HUES64 (cell line): ENCODE measurements at regions not wholly inside any gene's neighbourhood (a gene's known extent, or its start where the extent isn't known, plus 50 kb on each side); places are given as distances from the start of the nearest gene placed in this dataset.
"Not testable (repeated sequence)": the region's sequence is repeated elsewhere in the genome, so short reads cannot be mapped to it uniquely, and the experiment has no call there.

Experiments used
- H3K27ac ChIP-seq: 2 replicates; pipeline ENCODE4 v1.7.0; 2013; ENCODE audit warnings: low read depth, low read length, inconsistent platforms
- H3K27me3 ChIP-seq: 2 replicates; pipeline ENCODE4 v1.6.1; 2013; ENCODE audit warnings: mild to moderate bottlenecking, low read length; ENCODE audit not compliant: insufficient read depth
- H3K36me3 ChIP-seq: 2 replicates; pipeline ENCODE4 v1.6.1; 2013; ENCODE audit warnings: mild to moderate bottlenecking, low read length; ENCODE audit not compliant: insufficient read depth
- H3K4me1 ChIP-seq: 2 replicates; pipeline ENCODE4 v1.6.1; 2013; ENCODE audit warnings: mild to moderate bottlenecking, low read length, moderate library complexity; ENCODE audit not compliant: insufficient read depth
- H3K4me3 ChIP-seq: 2 replicates; pipeline ENCODE4 v1.5.1; 2013; ENCODE audit warnings: mild to moderate bottlenecking, low read length, moderate library complexity
- H3K9ac ChIP-seq: 2 replicates; pipeline ENCODE4 v1.6.1; 2013; ENCODE audit warnings: mild to moderate bottlenecking, low read depth, low read length
- H3K9me3 ChIP-seq: 2 replicates; pipeline ENCODE4 v1.6.1; 2013; ENCODE audit warnings: low read depth, low read length; ENCODE audit not compliant: insufficient read depth
- WGBS: fragments of 150-250, 120-280 bp; methylation state at CpG from one replicate; pipeline ENCODE4 v1.1.7; 2013; ENCODE audit warnings: missing lambda C conversion rate; 5-methylcytosine and 5-hydroxymethylcytosine counted together

GRCh38 chr3:152693521-152694250 lies 141.2 kb upstream of the P2RY1 start:
- not testable (repeated sequence) for H3K36me3 ChIP-seq, H3K27me3 ChIP-seq, H3K9me3 ChIP-seq, H3K27ac ChIP-seq, H3K4me1 ChIP-seq, H3K4me3 ChIP-seq, H3K9ac ChIP-seq
- WGBS = 100% methylated on average over 1 of the region's 1 CpG

GRCh38 chr3:152695840-152696239 lies 139.1 kb upstream of the P2RY1 start:
- H3K9me3 ChIP-seq = no peaks in the 10 kb centered on the region
- no peaks in the 10 kb centered on the region for H3K27me3 ChIP-seq
- no CpG with 5 or more reads among the region's 1 CpG for WGBS
- H3K36me3 ChIP-seq = no peaks in the 10 kb centered on the region
- no peak overlapping the region for H3K27ac ChIP-seq
- no peak overlapping the region for H3K9ac ChIP-seq
- no peak overlapping the region for H3K4me3 ChIP-seq
- no peaks in the 10 kb centered on the region for H3K4me1 ChIP-seq

GRCh38 chr3:152696962-152697361 lies 138.0 kb upstream of the P2RY1 start:
- no peak overlapping the region for H3K27ac ChIP-seq
- H3K4me1 ChIP-seq = no peaks in the 10 kb centered on the region
- H3K36me3 ChIP-seq = no peaks in the 10 kb centered on the region
- no peaks in the 10 kb centered on the region for H3K9me3 ChIP-seq
- no peak overlapping the region for H3K4me3 ChIP-seq
- no peaks in the 10 kb centered on the region for H3K27me3 ChIP-seq
- H3K9ac ChIP-seq = no peak overlapping the region

GRCh38 chr3:152703245-152703890 lies 131.6 kb upstream of the P2RY1 start:
- Histone ChIP-seq H3K9ac (no peak overlapping the region), H3K36me3 (no peaks in the 10 kb centered on the region), H3K4me3 (no peak overlapping the region), H3K27ac (no peak overlapping the region), H3K4me1 (no peaks in the 10 kb centered on the region), H3K27me3 (no peaks in the 10 kb centered on the region), H3K9me3 (no peaks in the 10 kb centered on the region)
- WGBS = 40% methylated on average over 2 of the region's 3 CpGs

- Histone ChIP-seq H3K9me3 (no peaks in the 10 kb centered on the region), H3K36me3 (no peaks in the 10 kb centered on the region), H3K27me3 (no peaks in the 10 kb centered on the region), H3K4me1 (no peaks in the 10 kb centered on the region), H3K4me3 (no peak overlapping the region), H3K27ac (no peak overlapping the region), H3K9ac (no peak overlapping the region)
- 86% methylated on average over 4 of the region's 4 CpGs for WGBS
Observed at GRCh38 chr3:152706991-152707713, 127.8 kb upstream of the P2RY1 start.

- Histone ChIP-seq H3K9me3 (no peaks in the 10 kb centered on the region), H3K4me1 (no peaks in the 10 kb centered on the region), H3K4me3 (no peak overlapping the region), H3K36me3 (no peaks in the 10 kb centered on the region), H3K27ac (no peak overlapping the region), H3K9ac (no peak overlapping the region), H3K27me3 (no peaks in the 10 kb centered on the region)
- WGBS = 90% methylated on average over 3 of the region's 3 CpGs
Observed at GRCh38 chr3:152709659-152710058, 125.3 kb upstream of the P2RY1 start.

- no peaks in the 10 kb centered on the region for H3K9me3 ChIP-seq
- no peak overlapping the region for H3K27ac ChIP-seq
- WGBS = 100% methylated on average over 1 of the region's 3 CpGs
Observed at GRCh38 chr3:152710549-152710948, 124.4 kb upstream of the P2RY1 start.

GRCh38 chr3:152713989-152714388 lies 120.9 kb upstream of the P2RY1 start:
- no peaks in the 10 kb centered on the region for H3K9me3 ChIP-seq

More at GRCh38 chr3:152710549-152710948, 124.4 kb upstream of the P2RY1 start:
- Histone ChIP-seq H3K36me3 (no peaks in the 10 kb centered on the region), H3K4me3 (no peak overlapping the region), H3K27me3 (no peaks in the 10 kb centered on the region), H3K9ac (no peak overlapping the region), H3K4me1 (no peaks in the 10 kb centered on the region)

GRCh38 chr3:152714507-152714906 lies 120.4 kb upstream of the P2RY1 start:
- H3K4me3 ChIP-seq = no peak overlapping the region
- H3K9me3 ChIP-seq = no peaks in the 10 kb centered on the region
- no peak overlapping the region for H3K9ac ChIP-seq
- no peaks in the 10 kb centered on the region for H3K27me3 ChIP-seq
- peaks cover 10% of the 10 kb centered on the region for H3K4me1 ChIP-seq
- no peak overlapping the region for H3K27ac ChIP-seq
- H3K36me3 ChIP-seq = no peaks in the 10 kb centered on the region

More at GRCh38 chr3:152713989-152714388, 120.9 kb upstream of the P2RY1 start:
- Histone ChIP-seq H3K27ac (no peak overlapping the region), H3K27me3 (no peaks in the 10 kb centered on the region), H3K4me1 (peaks cover 6% of the 10 kb centered on the region), H3K4me3 (no peak overlapping the region), H3K9ac (no peak overlapping the region), H3K36me3 (no peaks in the 10 kb centered on the region)

- no peak overlapping the region for H3K27ac ChIP-seq
- H3K9ac ChIP-seq = no peak overlapping the region
- WGBS = 96% methylated on average over 3 of the region's 3 CpGs
- no peaks in the 10 kb centered on the region for H3K27me3 ChIP-seq
- peaks cover 29% of the 10 kb centered on the region for H3K4me1 ChIP-seq
- no peak overlapping the region for H3K4me3 ChIP-seq
- no peaks in the 10 kb centered on the region for H3K36me3 ChIP-seq
- 0 out of 2 replicates have a peak, but pooled peaks cover 2% of the 10 kb centered on the region for H3K9me3 ChIP-seq
Observed at GRCh38 chr3:152717252-152717651, 117.7 kb upstream of the P2RY1 start.

GRCh38 chr3:152718810-152719209 lies 116.1 kb upstream of the P2RY1 start:
- H3K4me1 ChIP-seq = peaks cover 29% of the 10 kb centered on the region
- no peaks in the 10 kb centered on the region for H3K27me3 ChIP-seq
- no peaks in the 10 kb centered on the region for H3K36me3 ChIP-seq
- H3K4me3 ChIP-seq = no peak overlapping the region
- no peak overlapping the region for H3K27ac ChIP-seq
- no peak overlapping the region for H3K9ac ChIP-seq
- H3K9me3 ChIP-seq = 0 out of 2 replicates have a peak, but pooled peaks cover 2% of the 10 kb centered on the region
